HG03025 (cell line): ENCODE measurements at regions not wholly inside any gene's neighbourhood (a gene's known extent, or its start where the extent isn't known, plus 50 kb on each side); places are given as distances from the start of the nearest gene placed in this dataset.
"Not testable (repeated sequence)": the region's sequence is repeated elsewhere in the genome, so short reads cannot be mapped to it uniquely, and the experiment has no call there.

Experiments used
- ATAC-seq: cut with Tn5 transposase; IDR thresholded peaks from one replicate; pipeline ENCODE4 v1.9.1; 2021; ENCODE audit warnings: mild to moderate bottlenecking, moderate library complexity; ENCODE audit not compliant: unreplicated experiment, low FRiP score

GRCh38 chrX:95950679-95951078 lies 734.0 kb upstream of the DIAPH2 start:
- no peak for ATAC-seq

DNA sequence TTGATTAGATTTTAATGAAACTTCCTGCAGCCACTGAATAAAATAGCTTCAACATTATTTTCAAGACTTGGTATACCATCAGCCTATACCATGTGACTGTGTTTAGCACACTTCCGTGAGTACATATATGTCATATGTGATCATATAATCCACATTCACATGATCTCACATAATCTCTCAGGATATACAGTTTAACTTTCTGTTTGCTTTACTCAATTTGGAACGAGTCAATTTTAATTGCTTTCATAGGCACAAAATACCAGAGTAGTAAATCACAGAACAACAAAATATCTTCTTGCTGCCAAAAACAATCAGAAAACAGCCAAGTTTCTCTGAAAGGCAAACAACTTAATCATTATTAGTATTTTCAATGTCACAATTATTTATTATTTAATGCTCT lies 731.1 kb upstream of the DIAPH2 start:
- ATAC-seq, result no peak

DNA sequence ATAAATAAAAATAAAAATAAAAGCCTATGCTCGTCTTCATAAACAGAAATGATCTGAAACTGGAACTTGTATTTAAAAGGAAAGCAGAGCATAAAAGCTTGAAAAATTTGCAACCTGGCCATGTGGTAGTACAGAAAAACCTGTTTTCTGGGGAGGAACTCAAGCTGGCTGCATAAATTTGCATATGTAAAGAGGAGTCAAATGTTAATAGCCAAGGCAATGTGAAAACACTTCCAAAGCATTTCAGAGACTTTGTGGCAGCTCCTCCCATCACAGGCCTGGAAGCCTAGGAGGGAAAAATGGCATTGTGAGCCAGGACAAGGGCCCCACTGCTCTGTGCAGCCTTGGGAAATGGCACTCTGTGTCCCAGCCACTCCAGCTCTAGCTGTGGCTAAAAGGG lies 727.9 kb upstream of the DIAPH2 start:
- ATAC-seq, result no peak

- ATAC-seq, result not testable (repeated sequence)
These were observed 711.1 kb upstream of the DIAPH2 start for GRCh38 chrX:95973456-95974095.

DNA sequence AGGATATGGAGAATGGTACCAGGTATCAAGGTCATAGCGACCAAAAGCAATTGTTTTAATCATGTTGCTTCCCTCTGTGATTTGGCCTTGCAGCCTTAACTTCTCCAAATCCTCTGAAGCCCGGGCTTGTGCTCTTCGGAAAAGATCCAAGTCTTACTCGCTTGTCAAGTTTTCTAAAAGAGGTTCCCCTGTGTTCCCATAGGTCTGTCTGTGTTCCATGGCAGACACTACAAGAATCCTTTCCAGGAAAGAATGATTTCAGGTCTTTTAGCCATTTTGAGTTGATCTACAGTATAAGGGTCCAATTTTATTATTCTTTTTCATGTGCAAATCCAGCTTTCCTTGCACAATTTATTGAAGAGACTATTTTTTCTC lies 710.6 kb upstream of the DIAPH2 start:
- ATAC-seq, result no peak

DNA sequence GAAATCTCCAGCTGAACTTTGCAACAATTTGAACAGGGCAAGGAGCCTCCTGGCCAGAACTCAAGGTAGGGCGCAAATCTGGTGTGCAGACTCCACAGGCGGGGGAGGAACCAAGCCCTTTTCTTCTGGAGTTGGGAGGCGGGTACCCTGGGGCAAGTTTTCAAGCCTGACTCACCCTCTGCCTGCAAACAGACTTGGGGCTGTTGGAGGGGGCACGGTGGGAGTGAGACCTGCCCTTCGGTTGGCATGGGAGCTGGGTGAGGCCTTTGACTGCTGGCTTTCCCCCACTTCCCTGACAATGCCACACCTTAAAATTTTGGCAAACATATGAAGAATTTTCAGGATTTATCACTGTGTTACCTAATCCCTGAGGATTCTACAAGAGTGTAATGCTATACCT lies 709.8 kb upstream of the DIAPH2 start:
- no peak for ATAC-seq

- no peak for ATAC-seq
These were observed 689.1 kb upstream of the DIAPH2 start for GRCh38 chrX:95995583-95995982.

GRCh38 chrX:95996294-95996693 lies 688.3 kb upstream of the DIAPH2 start:
- ATAC-seq, result no peak

DNA sequence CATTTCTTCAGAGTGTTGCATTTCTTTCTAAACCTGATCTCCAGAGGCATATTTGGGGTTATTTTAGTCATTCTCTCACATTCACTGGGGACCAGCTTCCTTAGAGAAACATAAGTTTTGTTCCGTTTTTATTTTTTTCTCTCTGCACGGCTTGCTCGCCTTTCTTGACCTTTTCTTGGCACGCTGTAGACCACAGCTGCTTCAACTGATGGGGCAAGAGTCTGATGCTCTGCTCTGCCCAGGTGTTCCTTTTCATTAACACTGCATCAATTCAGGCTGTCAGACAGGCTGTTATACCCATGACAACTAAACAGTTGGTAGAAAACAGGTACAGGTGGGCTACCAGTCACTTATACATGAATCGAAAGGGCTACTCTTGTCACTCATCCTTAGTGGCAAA lies 682.2 kb upstream of the DIAPH2 start:
- no peak for ATAC-seq

DNA sequence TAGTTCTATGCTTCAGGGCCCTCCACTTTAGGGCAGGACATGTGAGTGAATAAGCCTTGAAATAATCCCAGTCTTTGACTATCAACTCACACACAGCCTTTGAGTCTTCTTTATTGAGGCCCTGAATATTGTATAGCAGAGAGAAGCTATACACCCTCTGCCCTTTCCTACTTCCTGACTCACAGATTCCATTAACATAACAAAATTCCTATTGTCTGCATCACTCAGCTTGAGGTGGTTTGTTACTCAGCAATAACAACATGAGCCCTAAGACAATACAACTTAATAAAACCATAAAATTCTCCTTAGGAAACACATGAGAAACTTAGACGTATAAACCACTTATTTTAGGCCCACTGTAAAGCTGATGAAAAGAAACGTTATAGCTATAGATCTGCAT lies 680.3 kb upstream of the DIAPH2 start:
- ATAC-seq, result no peak

- no peak for ATAC-seq
These were observed 678.4 kb upstream of the DIAPH2 start for GRCh38 chrX:96006281-96006680.

GRCh38 chrX:96027407-96027806 lies 657.2 kb upstream of the DIAPH2 start:
- no peak for ATAC-seq

DNA sequence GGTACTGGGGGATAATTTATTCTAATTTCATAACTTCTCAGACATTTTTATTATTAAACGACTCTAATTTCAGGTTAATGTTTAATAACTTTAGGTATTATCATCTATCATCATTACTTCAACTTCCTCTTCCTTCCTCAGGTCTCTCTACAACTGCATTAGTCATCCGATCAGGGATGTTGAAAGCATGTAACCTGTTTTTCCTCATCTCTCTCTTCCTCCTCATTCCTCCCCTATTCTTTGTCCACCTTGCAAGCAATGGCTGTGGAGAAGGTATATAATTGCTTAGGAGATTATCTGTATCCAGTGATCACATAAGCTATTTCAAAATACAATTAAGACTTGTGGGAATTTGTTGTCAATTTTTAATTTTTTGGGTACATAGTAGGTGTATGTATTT lies 632.6 kb upstream of the DIAPH2 start:
- no peak for ATAC-seq

DNA sequence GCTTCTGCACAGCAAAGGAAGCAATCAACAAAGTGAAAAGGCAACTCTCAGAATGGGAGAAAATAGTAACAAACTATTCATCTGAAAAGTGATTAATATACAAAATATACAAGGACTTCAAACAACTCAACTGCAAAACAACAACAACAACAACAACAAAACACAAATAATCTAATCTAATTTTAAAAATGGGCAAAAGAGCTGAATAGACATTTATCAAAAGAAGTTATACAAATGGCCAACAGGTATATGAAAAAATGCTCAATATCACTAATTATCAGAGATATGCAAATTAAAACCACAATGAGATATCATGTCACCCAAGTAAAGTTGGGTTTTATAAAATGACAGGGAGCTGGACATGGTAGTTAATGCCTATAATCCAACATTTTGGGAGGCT lies 602.8 kb upstream of the DIAPH2 start:
- ATAC-seq, result no peak

DNA sequence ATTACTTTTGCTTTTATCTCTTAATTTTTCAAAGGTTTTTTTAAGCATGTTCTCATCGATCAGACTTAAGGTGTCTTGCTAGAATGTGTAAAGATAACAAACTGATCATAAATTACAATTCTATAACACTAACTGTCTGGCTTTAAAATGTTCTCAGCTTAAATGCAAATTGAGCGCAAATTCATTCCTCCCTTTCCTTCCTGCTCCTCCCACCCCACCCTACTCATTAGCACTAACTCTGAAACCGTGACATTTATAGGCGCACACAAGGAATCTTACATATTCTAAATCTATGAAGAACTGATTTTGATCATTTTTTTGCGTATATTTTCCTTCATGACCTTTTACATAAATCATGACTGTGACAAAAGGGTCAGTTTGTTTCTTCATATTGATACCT lies 590.0 kb upstream of the DIAPH2 start:
- no peak for ATAC-seq

DNA sequence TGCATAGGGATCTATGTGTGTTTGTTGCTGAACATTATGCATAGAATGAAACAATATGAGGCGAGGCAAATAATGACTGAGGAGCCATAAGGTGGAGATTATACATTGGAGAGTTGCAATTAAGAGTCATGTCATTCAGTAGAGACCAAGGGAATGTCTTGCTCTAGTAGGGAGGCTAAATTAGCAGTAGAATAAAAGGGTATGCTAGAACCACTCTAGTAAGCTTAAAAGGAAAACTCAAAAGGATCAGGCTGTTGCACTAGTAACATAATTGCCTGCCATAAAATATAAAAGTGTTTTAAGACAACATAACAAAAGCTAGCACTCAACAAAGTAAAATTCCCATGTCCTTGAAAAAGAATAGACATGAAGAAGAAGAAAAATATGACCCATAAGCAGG lies 586.2 kb upstream of the DIAPH2 start:
- no peak for ATAC-seq

- no peak for ATAC-seq
These were observed 581.6 kb upstream of the DIAPH2 start for GRCh38 chrX:96102997-96103396.

DNA sequence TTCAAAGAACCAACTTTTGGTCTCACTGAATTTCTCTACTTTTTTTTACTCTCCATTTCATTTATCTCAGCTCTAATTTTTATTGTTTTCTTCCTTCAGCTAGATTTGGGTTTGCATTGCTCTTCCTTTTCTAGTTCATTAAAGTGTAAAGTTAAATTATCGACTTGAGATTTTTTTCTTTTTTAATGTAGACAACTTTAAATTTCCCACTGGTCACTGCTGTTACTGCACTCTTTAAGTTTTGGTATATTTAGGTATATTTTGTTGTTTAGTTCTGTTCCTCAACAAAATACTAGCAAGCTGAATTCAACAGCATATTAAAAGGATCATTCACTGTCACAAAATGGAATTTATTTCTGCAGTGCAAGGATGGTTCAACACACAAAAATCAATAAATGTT lies 572.0 kb upstream of the DIAPH2 start:
- no peak for ATAC-seq

- no peak for ATAC-seq
These were observed 558.5 kb upstream of the DIAPH2 start for GRCh38 chrX:96126182-96126581.

GRCh38 chrX:96128058-96128457 lies 556.6 kb upstream of the DIAPH2 start:
- ATAC-seq, result not testable (repeated sequence)

GRCh38 chrX:96140796-96141195 lies 543.8 kb upstream of the DIAPH2 start:
- ATAC-seq, result no peak

GRCh38 chrX:96147681-96148080 lies 537.0 kb upstream of the DIAPH2 start:
- ATAC-seq, result no peak

DNA sequence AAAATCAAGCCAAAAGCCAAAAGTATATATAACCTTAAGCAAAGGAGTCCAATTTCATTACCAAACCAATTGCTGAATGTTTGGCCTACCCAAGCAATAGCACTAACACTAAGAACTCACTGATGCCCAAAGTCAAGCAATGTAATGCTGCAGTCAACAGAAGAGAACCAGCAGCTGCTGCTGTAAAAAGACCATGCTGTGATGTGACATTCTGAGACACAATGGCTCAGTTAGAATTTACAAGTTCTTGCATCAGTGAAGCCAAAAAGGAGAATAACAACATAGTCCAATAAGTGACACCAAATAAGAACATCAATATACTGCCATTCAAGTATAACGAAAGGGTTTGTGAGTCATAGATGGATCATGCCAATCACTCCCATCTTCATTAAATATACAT lies 514.0 kb upstream of the DIAPH2 start:
- ATAC-seq, result no peak
